Lung (tissue), 11 donors: ENCODE measurements at regions not wholly inside any gene's neighbourhood (a gene's known extent, or its start where the extent isn't known, plus 50 kb on each side); places are given as distances from the start of the nearest gene placed in this dataset.

Source experiments
- ATAC-seq: fragments of 200-7000 bp; cut with Tn5 transposase; one replicate; pipeline ENCODE4 v1.9.1; 2020; ENCODE audit warnings: moderate number of reproducible peaks; ENCODE audit not compliant: insufficient read depth, low FRiP score
- DNase-seq, 3 donors: peaks; one replicate each; pipeline ENCODE4 v3.0.0-alpha.2; 2013 to 2017
- H3K27ac ChIP-seq, 2 donors: one replicate each; pipeline ENCODE4 v1.5.1; 2013; ENCODE audit warnings: mild to moderate bottlenecking in 2 of 2, moderate library complexity in 2 of 2, control low read depth in 1 of 2, inconsistent platforms in 1 of 2, low read depth in 1 of 2, low read length in 1 of 2
- H3K27me3 ChIP-seq, 3 donors: one replicate each; pipeline ENCODE4 v1.5.1; 2013; ENCODE audit warnings: low read length in 2 of 3; ENCODE audit not compliant: control insufficient read depth in 3 of 3, insufficient read depth in 3 of 3
- H3K36me3 ChIP-seq, 4 donors: one replicate each; pipeline ENCODE4 v1.5.1; 2013; ENCODE audit warnings: low read length in 4 of 4, mild to moderate bottlenecking in 1 of 4, moderate library complexity in 1 of 4; ENCODE audit not compliant: control insufficient read depth in 4 of 4, insufficient read depth in 4 of 4
- H3K4me1 ChIP-seq, 5 donors: one replicate each; pipeline ENCODE4 v1.5.1; 2013; ENCODE audit warnings: low read length in 5 of 5, mild to moderate bottlenecking in 2 of 5, moderate library complexity in 1 of 5; ENCODE audit not compliant: control insufficient read depth in 5 of 5, insufficient read depth in 5 of 5
- H3K4me3 ChIP-seq: one replicate; pipeline ENCODE4 v1.5.1; 2013; ENCODE audit warnings: mild to moderate bottlenecking, control low read depth, moderate library complexity
- H3K9ac ChIP-seq, 2 donors: one replicate each; pipeline ENCODE4 v1.5.1; 2013; ENCODE audit warnings: low read length in 2 of 2, control low read depth in 1 of 2; ENCODE audit not compliant: insufficient read depth in 1 of 2
- H3K9me3 ChIP-seq, 4 donors: one replicate each; pipeline ENCODE4 v1.5.1; 2013; ENCODE audit warnings: low read length in 3 of 4, mild to moderate bottlenecking in 1 of 4, moderate library complexity in 1 of 4; ENCODE audit not compliant: control insufficient read depth in 4 of 4, insufficient read depth in 3 of 4
- WGBS, 2 donors: extraction: QIAGEN DNeasy Blood & Tissue Kit; methylation state at CpG; one replicate each; pipeline ENCODE4 v1.1.7; 2013; 5-methylcytosine and 5-hydroxymethylcytosine counted together
- TF ChIP-seq, protein P1 (sequence below): IDR thresholded peaks from 2 replicates; pipeline ENCODE4 v1.5.1; 2012; ENCODE audit warnings: mild to moderate bottlenecking; ENCODE audit errors: control extremely low read depth, extremely low read depth
- donor health status: control.
- donor health status: control.
- donor health status: Bipolar disorder and iron deficiency.
- donor health status: healthy.
- donor health status: DM: yes; HTN: yes; CAD: no.

DNA sequence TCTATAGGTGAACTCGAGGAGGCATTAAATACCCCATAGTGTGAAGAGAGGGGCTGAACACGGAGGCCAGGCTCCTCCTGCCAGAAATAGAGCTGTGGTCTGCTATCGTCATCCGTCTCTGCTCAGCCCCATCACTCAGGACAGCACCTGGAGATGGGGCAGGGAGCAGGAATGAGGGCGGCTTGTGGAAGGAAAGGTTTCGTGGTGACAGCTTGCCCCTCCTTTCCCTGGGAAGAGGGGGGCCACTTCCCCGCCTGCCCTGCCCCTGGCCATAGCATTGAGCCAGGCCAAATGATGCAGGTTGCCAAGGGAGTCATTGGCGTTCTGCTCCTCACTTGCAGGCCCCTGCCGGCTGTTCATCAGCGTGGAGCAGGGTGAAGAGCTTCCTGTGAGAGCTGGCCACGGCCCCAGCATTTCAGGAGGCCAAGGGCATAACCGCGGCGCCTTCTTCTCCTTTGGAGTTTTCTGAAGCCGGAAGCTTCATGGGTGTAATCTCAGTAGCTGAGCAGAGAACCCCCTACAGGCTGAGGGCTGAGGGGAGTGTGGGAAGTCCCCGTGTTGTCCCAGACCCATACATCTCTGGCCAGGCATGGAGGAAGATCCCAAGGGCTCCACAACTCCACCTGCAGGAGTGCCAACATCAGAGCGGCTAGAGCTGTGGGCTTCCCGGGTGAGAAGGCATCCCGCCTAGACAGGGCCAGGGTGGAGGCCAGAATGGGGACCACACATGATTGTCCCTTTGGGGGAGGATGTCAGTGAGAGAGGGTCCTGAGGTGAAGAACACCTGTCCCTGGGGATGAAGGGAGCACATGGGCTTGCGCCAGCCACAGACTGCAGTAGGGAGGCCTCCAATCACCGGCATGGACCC is 112.5 kb upstream of the GLI2 start:
- Histone ChIP-seq H3K27ac (no peak overlapping the region), H3K9me3 (peaks cover 0 to 7% (median 2%) of the 10 kb centered on the region in 4 donors), H3K4me1 (peaks cover 0 to 14% (median 3%) of the 10 kb centered on the region in 5 donors), H3K9ac (no peak overlapping the region), H3K27me3 (no peaks in the 10 kb centered on the region), H3K36me3 (no peaks in the 10 kb centered on the region), H3K4me3 (no peak overlapping the region)
- ATAC-seq (no peak), DNase-seq (no peak)
- whole genome bisulfite sequencing, 2 donors: 83 to 90% methylated on average over 21 of the region's 21 CpGs
- TF ChIP-seq, protein P1, sequence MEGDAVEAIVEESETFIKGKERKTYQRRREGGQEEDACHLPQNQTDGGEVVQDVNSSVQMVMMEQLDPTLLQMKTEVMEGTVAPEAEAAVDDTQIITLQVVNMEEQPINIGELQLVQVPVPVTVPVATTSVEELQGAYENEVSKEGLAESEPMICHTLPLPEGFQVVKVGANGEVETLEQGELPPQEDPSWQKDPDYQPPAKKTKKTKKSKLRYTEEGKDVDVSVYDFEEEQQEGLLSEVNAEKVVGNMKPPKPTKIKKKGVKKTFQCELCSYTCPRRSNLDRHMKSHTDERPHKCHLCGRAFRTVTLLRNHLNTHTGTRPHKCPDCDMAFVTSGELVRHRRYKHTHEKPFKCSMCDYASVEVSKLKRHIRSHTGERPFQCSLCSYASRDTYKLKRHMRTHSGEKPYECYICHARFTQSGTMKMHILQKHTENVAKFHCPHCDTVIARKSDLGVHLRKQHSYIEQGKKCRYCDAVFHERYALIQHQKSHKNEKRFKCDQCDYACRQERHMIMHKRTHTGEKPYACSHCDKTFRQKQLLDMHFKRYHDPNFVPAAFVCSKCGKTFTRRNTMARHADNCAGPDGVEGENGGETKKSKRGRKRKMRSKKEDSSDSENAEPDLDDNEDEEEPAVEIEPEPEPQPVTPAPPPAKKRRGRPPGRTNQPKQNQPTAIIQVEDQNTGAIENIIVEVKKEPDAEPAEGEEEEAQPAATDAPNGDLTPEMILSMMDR: no peak

DNA sequence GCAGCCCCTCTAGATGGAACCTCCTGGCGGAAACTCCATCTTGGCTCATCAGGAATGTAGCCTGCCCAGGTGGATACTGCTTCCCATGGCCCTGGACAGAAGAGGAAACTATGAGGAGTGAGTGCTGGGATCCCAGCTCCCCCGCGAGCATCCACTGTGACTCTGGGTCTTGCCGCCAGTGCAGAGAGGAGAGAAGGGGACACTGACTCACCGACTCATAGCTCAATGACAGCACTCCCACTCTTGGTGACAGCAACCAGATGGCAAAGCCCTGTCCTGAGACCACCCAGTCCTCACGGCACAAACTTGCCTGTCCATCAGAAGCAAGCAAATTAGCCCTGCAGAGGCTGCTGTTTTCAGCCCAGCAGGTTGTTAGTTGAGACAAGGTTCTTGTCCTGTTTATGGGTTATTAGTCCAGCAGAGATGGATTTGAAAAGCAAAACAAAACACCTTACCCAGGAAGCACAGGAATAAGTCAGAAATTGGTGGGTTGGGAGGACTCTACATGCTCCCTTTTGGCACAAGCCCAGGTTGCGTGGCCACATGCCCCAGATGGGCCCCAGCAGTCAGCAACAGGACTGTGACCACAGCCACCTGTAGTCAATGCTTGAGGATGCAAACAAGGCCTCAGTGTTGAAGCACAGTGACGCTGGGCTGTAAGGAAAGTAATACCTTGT is 111.5 kb upstream of the GLI2 start:
- Histone ChIP-seq H3K9me3 (peaks cover 0 to 11% (median 4%) of the 10 kb centered on the region in 4 donors), H3K9ac (no peak overlapping the region), H3K27ac (no peak overlapping the region), H3K4me3 (no peak overlapping the region), H3K27me3 (no peaks in the 10 kb centered on the region), H3K4me1 (peaks cover 0 to 6% (median 3%) of the 10 kb centered on the region in 5 donors), H3K36me3 (no peaks in the 10 kb centered on the region)
- 77% methylated on average over 8 of the region's 8 CpGs for WGBS, 2 donors
- ATAC-seq (no peak), DNase-seq (no peak)
- TF ChIP-seq, protein P1: no peak

DNA sequence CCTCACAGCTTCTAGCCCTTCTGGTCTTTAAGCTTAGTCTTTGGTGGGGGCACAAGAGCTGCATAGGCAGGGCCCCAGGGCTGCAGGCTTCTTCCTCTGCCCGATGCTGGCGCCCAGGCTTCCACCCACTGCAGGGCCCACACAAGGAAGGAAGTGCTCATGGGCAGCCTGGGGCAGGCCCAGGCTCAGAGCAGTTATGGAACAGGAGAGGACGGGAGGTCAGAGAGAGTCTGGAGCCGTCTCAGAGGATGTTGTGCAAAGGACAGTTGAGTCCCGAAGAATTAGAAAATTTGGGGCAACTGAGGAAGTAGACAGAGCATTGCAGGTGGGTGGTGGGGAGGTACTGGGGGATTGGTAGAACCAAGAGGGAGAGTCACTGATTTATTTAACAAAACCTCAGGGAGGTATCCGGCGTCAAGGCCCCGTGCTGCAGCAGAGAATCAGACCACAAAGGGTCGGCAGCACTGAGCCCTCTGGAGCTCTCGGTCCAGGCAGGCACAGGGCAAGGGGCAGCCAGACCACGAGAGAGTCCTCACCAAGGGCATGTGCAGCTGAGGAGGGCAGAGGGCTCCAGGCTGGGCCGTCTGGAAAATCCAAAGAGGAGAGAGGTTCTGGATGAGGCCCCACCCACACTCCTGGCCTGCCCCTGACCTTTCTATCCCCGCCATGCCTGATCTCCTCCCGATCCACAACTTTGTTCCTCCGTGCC is 110.8 kb upstream of the GLI2 start:
- Histone ChIP-seq H3K9ac (no peak overlapping the region), H3K4me1 (peaks cover 0 to 3% (median 0%) of the 10 kb centered on the region in 5 donors), H3K27ac (no peak overlapping the region), H3K4me3 (no peak overlapping the region), H3K9me3 (peaks cover 0 to 11% (median 4%) of the 10 kb centered on the region in 4 donors), H3K27me3 (no peaks in the 10 kb centered on the region), H3K36me3 (no peaks in the 10 kb centered on the region)
- TF ChIP-seq, protein P1: no peak
- WGBS, 2 donors: 54 to 61% methylated on average over 15 of the region's 15 CpGs
- ATAC-seq (no peak), DNase-seq (no peak)
